OCI-LY3 (cell line): ENCODE measurements at regions not wholly inside any gene's neighbourhood (a gene's known extent, or its start where the extent isn't known, plus 50 kb on each side); places are given as distances from the start of the nearest gene placed in this dataset.

ENCODE experiments used
- H2AFZ ChIP-seq: fragments of 200-600, 300-600 bp; shearing (Covaris generic); 2 replicates; pipeline ENCODE4 v1.6.0; 2014; ENCODE audit warnings: antibody characterized with exemption, low read depth, low read length
- H3K27ac ChIP-seq: fragments of 200-600, 300-600 bp; sonication (generic); 2 replicates; pipeline ENCODE4 v1.5.1; 2014; ENCODE audit warnings: mild to moderate bottlenecking, low read length, moderate library complexity, mixed read lengths
- H3K27me3 ChIP-seq: fragments of 200-600, 300-600 bp; sonication (generic); 2 replicates; pipeline ENCODE4 v1.6.1; 2014; ENCODE audit warnings: low read depth, low read length, mixed read lengths
- H3K36me3 ChIP-seq: fragments of 200-600, 300-600 bp; sonication (generic); replicated peaks from 2 replicates; pipeline ENCODE3; 2014; ENCODE audit warnings: low read depth, low read length, mixed read lengths
- H3K4me1 ChIP-seq: fragments of 300-600, 200-600 bp; sonication (generic); 2 replicates; pipeline ENCODE4 v1.6.1; 2014; ENCODE audit warnings: low read length, mixed read lengths
- H3K4me2 ChIP-seq: fragments of 200-600, 300-600 bp; sonication (generic); 2 replicates; pipeline ENCODE4 v1.6.1; 2014; ENCODE audit warnings: low read length, mixed read lengths
- H3K4me3 ChIP-seq: fragments of 300-600, 200-600 bp; sonication (generic); 2 replicates; pipeline ENCODE4 v1.5.1; 2014; ENCODE audit warnings: antibody characterized with exemption, mild to moderate bottlenecking, low read length, moderate library complexity
- H3K79me2 ChIP-seq: fragments of 300-600, 200-600 bp; shearing (Covaris generic); 2 replicates; pipeline ENCODE4 v1.6.1; 2014; ENCODE audit warnings: mild to moderate bottlenecking, low read length, mixed read lengths
- H3K9ac ChIP-seq: fragments of 300-600, 200-600 bp; shearing (Covaris generic); 2 replicates; pipeline ENCODE4 v1.6.0; 2014; ENCODE audit warnings: mild to moderate bottlenecking, low read length, moderate library complexity
- H3K9me3 ChIP-seq: fragments of 200-600, 300-600 bp; shearing (Covaris generic); 2 replicates; pipeline ENCODE4 v1.6.1; 2014; ENCODE audit warnings: low read length, mixed read lengths; ENCODE audit not compliant: insufficient read depth
- H4K20me1 ChIP-seq: fragments of 200-600, 300-600 bp; sonication (generic); 2 replicates; pipeline ENCODE4 v1.6.1; 2016; ENCODE audit warnings: low read length, mixed read lengths; ENCODE audit not compliant: insufficient read depth
- EZH2phosphoT487 ChIP-seq: fragments of 200-600 bp; shearing (Covaris generic); IDR thresholded peaks from 2 replicates; pipeline ENCODE4 v1.6.1; 2018; ENCODE audit warnings: antibody characterized with exemption, mixed run types, low read depth
- TF ChIP-seq, protein P1 (sequence below): fragments of 200-600, 300-600 bp; sonication (generic); IDR thresholded peaks from 2 replicates; pipeline ENCODE4 v1.5.1; 2014; ENCODE audit warnings: antibody characterized with exemption, low read length, low read depth

DNA sequence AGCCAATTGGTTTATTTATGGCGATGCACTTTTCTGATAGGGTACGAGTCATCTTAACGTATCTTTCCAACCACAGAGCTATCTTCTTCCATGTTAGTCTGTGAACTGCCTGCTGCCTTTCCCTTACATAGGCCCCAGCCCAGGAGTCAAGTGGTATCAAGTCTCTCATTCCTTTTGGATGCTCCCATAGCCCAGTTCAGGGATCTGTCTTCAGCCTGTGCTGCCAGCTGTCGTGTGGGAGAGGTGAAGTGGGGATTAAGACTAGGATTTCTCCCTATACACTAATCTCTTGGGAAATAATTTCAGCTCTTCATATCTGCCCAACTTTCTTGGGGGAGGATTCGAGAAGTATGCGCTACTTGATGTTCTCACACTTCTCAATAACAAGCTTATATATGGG lies 475.7 kb downstream of the EBF1 start:
- no peak overlapping the region for H3K4me3 ChIP-seq
- H3K9ac ChIP-seq, result no peak overlapping the region
- no peak overlapping the region for H3K4me2 ChIP-seq
- H3K27me3 ChIP-seq, result no peaks in the 10 kb centered on the region
- H3K36me3 ChIP-seq, result no peaks in the 10 kb centered on the region
- TF ChIP-seq EZH2phosphoT487, result no peak
- TF ChIP-seq, protein P1, sequence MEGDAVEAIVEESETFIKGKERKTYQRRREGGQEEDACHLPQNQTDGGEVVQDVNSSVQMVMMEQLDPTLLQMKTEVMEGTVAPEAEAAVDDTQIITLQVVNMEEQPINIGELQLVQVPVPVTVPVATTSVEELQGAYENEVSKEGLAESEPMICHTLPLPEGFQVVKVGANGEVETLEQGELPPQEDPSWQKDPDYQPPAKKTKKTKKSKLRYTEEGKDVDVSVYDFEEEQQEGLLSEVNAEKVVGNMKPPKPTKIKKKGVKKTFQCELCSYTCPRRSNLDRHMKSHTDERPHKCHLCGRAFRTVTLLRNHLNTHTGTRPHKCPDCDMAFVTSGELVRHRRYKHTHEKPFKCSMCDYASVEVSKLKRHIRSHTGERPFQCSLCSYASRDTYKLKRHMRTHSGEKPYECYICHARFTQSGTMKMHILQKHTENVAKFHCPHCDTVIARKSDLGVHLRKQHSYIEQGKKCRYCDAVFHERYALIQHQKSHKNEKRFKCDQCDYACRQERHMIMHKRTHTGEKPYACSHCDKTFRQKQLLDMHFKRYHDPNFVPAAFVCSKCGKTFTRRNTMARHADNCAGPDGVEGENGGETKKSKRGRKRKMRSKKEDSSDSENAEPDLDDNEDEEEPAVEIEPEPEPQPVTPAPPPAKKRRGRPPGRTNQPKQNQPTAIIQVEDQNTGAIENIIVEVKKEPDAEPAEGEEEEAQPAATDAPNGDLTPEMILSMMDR, result no peak
- H2AFZ ChIP-seq, result no peak overlapping the region
- no peaks in the 10 kb centered on the region for H3K9me3 ChIP-seq
- no peaks in the 10 kb centered on the region for H3K79me2 ChIP-seq
- H3K27ac ChIP-seq, result no peak overlapping the region
- H3K4me1 ChIP-seq, result no peaks in the 10 kb centered on the region
- H4K20me1 ChIP-seq, result no peaks in the 10 kb centered on the region

DNA sequence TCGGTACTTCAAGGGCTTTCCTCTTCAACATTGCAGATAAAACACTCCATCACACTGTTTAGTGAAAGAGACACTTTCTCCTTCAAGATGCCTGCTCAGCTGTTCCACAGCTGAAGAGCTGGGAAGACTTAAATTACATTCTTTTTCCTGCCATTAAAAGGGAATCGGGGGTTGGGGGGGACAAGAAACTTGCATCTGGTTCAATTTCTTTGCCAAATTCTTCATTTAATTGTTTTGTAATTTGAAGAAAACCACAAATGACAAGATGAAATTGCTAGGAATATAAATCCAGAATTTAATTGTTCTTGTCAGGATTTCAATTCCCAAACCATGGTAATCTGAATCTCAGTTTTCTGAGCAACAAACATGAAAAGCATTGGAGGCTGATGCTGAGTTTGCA lies 478.3 kb downstream of the EBF1 start:
- no peaks in the 10 kb centered on the region for H3K79me2 ChIP-seq
- no peak overlapping the region for H3K27ac ChIP-seq
- H3K36me3 ChIP-seq, result no peaks in the 10 kb centered on the region
- no peaks in the 10 kb centered on the region for H3K9me3 ChIP-seq
- H2AFZ ChIP-seq, result no peak overlapping the region
- TF ChIP-seq, protein P1, result no peak
- TF ChIP-seq EZH2phosphoT487, result no peak
- no peaks in the 10 kb centered on the region for H4K20me1 ChIP-seq
- no peak overlapping the region for H3K9ac ChIP-seq
- no peak overlapping the region for H3K4me3 ChIP-seq
- H3K4me1 ChIP-seq, result peaks cover 10% of the 10 kb centered on the region
- H3K27me3 ChIP-seq, result no peaks in the 10 kb centered on the region
- no peak overlapping the region for H3K4me2 ChIP-seq

DNA sequence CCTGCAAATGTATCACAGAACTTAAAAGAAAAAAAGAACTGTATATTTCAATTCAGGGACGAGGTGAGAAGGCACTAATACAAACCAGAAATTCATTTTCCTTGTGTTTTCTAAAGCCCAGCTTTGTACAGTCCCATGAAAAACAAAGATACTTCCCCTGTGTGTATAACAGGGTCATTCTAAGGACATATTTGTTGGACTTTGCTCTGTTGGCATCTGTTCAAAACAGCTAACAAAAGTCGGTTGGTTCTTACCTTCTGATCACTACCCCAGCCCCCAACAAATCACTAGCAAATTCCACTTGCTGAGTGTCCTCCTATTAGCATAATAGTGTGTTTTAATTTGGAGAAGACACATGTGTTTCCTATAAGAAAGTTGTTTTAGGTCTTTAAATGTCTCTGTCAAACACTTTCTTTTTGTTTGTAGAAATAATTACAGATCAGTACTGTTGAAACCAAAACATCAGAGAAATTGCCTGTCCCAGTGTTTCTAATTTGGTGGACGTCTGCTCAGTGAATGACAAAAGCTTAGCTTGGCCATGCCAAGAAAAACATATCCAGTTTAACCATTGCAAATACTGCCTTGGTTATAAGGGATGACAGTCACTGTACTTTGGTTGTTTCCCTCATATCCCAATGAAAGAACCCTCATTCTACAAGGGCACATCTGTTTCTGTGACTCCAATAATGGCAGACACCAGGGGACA lies 480.5 kb downstream of the EBF1 start:
- Histone ChIP-seq H3K4me3 (no peak overlapping the region), H4K20me1 (no peaks in the 10 kb centered on the region), H3K4me1 (peaks cover 11% of the 10 kb centered on the region), H3K27me3 (no peaks in the 10 kb centered on the region), H3K79me2 (no peaks in the 10 kb centered on the region), H3K9me3 (no peaks in the 10 kb centered on the region), H3K4me2 (no peak overlapping the region), H3K36me3 (no peaks in the 10 kb centered on the region), H3K27ac (no peak overlapping the region), H2AFZ (no peak overlapping the region), H3K9ac (no peak overlapping the region)
- no peak for TF ChIP-seq EZH2phosphoT487
- TF ChIP-seq, protein P1, result no peak

DNA sequence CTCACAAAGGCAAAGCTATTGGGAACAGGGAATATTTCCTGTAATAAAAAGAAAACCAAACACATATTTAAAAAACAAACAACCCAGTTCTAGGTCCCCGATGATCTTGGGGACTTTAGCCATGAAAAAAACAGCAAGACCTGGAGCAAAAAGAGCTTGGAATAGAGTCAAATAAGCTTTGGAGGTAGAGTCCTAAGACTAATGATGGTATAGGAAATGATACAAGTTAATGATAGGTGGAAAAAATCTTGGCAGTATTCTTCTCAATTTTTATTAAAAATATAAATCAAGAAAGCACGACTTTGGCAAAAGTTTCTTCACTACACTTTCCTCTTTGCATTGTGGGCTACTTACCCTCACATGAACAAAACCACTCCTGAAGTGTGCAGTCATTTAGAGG lies 481.5 kb downstream of the EBF1 start:
- no peaks in the 10 kb centered on the region for H3K9me3 ChIP-seq
- H3K4me1 ChIP-seq, result peaks cover 11% of the 10 kb centered on the region
- H3K27me3 ChIP-seq, result no peaks in the 10 kb centered on the region
- no peaks in the 10 kb centered on the region for H3K36me3 ChIP-seq
- no peak overlapping the region for H3K4me2 ChIP-seq
- TF ChIP-seq, protein P1, result no peak
- no peak for TF ChIP-seq EZH2phosphoT487
- no peak overlapping the region for H3K9ac ChIP-seq
- H3K27ac ChIP-seq, result no peak overlapping the region
- H3K79me2 ChIP-seq, result no peaks in the 10 kb centered on the region
- no peaks in the 10 kb centered on the region for H4K20me1 ChIP-seq
- H2AFZ ChIP-seq, result no peak overlapping the region
- no peak overlapping the region for H3K4me3 ChIP-seq
